ENCODE measurements at regions not wholly inside any gene's neighbourhood (a gene's known extent, or its start where the extent isn't known, plus 50 kb on each side); places are given as distances from the start of the nearest gene placed in this dataset.

DNA sequence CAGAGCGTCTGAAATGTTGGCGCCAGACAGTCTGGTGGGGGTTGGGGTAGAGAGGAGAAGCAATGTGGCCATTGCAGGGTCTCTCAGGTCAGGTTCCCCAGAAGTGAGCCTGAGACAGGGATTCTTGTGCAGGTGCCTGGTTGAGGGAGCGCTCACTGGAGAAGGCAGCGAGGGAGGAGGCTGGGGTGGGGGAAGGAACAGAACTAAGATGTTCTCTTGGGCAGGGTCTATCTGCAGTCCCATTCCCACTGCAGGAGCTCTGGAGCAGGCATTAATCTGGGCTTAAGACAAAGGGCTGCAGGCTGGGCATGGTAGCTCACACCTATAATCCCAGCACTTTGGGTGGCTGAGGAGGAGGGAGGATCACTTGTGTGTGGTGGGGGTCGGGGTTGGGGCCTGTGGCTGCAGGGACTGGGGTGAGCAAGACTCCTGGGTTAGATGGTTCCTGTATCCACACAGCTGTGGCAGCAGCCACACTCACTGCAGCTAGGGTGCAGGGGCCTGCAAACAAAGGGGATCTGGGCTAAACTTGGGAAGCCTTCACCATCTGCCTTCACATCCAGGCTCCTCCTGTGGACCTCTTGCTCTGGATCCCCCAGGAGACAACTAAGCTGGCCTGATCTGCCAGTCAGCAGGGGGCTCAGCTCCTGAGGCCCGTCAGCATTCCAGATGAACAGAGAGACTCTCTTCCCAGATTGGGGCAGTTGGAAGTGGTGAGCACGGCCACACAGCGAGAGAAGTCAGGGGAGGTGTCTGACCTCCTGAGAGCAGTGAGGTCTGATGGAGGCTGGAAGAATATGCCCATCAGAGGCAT lies 172.5 kb downstream of the ABHD5 start:
- TF ChIP-seq, protein P1, sequence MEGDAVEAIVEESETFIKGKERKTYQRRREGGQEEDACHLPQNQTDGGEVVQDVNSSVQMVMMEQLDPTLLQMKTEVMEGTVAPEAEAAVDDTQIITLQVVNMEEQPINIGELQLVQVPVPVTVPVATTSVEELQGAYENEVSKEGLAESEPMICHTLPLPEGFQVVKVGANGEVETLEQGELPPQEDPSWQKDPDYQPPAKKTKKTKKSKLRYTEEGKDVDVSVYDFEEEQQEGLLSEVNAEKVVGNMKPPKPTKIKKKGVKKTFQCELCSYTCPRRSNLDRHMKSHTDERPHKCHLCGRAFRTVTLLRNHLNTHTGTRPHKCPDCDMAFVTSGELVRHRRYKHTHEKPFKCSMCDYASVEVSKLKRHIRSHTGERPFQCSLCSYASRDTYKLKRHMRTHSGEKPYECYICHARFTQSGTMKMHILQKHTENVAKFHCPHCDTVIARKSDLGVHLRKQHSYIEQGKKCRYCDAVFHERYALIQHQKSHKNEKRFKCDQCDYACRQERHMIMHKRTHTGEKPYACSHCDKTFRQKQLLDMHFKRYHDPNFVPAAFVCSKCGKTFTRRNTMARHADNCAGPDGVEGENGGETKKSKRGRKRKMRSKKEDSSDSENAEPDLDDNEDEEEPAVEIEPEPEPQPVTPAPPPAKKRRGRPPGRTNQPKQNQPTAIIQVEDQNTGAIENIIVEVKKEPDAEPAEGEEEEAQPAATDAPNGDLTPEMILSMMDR (conservative IDR thresholded peaks at IDR 0.05; ENCODE audit: low read depth): no peak
- no peak for DNase-seq (ENCODE audit: low spot score)
- no peak overlapping the region for H3K27ac ChIP-seq
- ChIA-PET CTCF (no interaction called here), POLR2A (ENCODE audit: low non-redundant PET) (no interaction called here)

DNA sequence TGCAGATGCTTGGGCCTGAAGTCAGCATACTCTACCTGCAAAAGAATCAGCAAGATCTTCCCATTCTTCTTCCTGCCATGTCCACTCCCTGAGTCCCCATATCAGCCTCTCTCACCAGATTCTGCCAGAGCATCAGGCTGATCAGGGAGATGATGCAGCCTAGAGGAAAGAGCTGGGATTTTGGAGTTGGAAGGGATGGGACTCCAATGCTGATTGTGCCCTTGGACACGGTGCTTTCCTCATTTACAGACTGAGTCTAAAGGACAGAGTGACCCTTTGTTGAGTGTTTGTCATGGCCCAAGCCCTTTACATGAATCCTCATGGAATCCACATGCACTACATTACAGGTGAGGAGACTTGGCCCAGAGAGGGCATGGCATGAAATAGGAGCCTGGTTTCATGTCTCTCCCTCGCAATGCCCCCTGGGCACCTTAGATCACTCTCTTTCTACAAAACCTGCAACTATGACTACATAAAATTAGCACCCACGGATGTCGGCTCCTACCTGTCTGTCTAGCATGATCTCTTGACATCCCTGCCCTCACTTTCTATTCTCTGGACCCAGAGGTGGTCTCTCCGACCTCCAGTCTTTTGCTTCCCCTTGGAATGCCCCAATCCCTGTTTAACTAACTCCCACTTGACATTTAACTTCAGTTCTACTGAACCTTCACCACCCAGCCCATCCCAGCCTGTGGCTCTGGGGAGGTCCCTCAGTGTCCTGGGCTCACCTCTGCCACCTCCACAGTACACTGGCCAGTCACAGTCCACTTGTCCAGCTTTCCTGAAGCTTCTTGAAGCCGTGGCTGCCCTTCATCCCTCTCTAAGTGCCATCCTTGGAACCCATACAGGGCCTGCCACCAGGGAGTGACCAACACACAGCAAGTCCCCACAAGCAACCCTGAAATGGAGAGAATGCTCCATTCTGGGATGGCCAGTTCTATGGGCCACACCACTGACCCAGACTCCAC lies 173.5 kb downstream of the ABHD5 start:
- no peak for DNase-seq (ENCODE audit: low spot score)
- ChIA-PET CTCF (interaction anchor here (0.6 kb wide), 3 partner anchors 9 to 178 kb away, joined by 3 to 5 read pairs (median 3); no protein-coding TSS in a partner anchor), POLR2A (ENCODE audit: low non-redundant PET) (no interaction called here)
- no peak overlapping the region for H3K27ac ChIP-seq
- TF ChIP-seq, protein P1 (conservative IDR thresholded peaks at IDR 0.05; ENCODE audit: low read depth): no peak

DNA sequence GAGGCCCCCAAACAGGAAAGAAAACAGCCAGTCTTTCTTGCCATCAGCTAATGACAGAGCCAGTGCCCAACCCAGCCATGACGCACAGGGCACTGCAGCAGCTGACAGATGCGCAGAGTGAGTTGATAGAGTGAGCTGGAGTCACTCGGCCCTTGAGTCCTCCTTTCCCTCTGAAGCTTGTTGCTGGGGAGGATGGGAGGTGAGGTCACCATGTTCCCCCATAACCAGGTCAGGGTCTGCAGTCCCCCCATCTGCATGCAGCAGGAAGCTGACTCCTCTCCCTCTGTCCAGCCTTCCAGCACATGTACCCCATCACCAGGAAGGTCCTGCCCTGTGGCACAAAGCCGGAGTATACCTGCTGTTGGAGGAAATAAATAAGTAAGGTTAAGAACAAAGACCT lies 174.6 kb downstream of the ABHD5 start:
- no peak overlapping the region for H3K27ac ChIP-seq
- TF ChIP-seq, protein P1 (conservative IDR thresholded peaks at IDR 0.05; ENCODE audit: low read depth): no peak
- CTCF ChIA-PET: no interaction called here
- POLR2A ChIA-PET (ENCODE audit: low non-redundant PET): no interaction called here
- DNase-seq (ENCODE audit: low spot score): no peak

DNA sequence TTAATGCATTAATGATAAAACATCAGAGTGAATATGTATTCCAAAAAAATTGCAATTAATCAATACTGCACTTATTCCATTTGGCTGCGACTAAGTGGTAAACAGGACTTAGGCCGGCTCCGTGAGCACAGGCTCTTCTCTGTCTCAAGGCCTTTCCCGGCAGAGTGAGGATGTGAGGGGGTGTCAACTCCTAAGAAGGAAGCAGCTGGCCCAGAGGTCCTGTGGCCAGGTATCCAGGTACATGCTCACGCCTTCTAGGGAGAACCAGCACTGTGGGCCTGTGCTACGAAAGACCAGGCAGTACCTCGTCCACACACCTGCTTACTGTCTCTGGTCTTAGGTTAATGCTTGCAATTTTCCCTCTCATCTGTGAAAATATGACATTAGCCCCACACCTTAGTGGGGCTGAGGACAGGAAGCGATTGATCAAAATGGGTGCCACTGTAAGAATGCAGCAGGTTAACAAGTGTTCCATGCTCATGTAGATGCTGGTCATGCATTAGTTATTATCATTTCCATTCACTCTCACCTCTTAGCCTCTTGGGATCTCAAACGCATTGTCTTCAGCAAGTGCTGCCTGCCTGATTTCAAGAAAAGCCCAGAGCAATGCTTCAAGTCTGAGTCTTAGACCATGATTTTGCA lies 175.3 kb downstream of the ABHD5 start:
- ChIA-PET POLR2A (ENCODE audit: low non-redundant PET) (no interaction called here), CTCF (no interaction called here)
- no peak for DNase-seq (ENCODE audit: low spot score)
- TF ChIP-seq, protein P1 (conservative IDR thresholded peaks at IDR 0.05; ENCODE audit: low read depth): no peak
- H3K27ac ChIP-seq: no peak overlapping the region

DNA sequence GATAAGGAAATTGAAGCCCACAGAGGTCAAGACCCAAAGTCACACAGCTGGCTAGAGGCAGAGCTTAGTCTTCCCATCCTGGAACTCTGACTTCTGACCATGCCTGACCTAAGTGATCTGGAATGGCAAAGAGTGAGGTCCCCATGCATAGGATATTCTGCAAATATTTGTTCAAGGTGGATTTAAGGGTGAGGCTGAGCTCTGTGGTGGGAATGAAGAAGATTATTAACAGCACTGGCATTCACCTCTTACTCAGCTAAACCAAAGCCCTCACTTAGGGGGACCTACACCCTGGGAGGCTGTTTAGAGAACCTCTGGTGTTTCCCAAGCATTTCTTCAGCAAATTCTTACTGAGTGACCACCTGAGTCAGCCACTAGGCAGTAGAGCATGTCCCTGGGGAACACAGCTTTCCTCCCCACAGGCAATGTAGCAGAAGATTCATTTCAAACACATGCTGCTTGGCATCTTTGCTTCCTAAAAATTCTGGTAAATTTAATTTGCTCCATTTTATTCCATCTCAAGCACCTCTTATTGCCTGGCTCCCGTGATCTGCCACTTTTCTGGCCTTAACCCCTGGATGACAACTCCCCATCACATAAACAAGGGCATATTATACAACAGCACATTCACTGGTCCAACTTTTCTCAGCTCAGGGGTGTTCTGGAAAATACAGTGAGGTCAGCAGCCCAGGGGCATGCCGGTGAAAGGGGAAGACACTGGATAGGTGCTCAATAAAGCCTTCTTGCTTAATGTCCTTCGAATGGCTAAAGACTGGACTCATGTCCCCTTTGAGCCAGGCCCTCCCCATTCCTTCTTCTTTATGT lies 176.0 kb downstream of the ABHD5 start:
- TF ChIP-seq, protein P1 (conservative IDR thresholded peaks at IDR 0.05; ENCODE audit: low read depth): no peak
- peak; percentile 33 for DNase-seq (ENCODE audit: low spot score)
- POLR2A ChIA-PET (ENCODE audit: low non-redundant PET): no interaction called here
- no peak overlapping the region for H3K27ac ChIP-seq
- CTCF ChIA-PET: no interaction called here

Data from RWPE1 (cell line).